GM19043 (cell line): ENCODE measurements at regions not wholly inside any gene's neighbourhood (a gene's known extent, or its start where the extent isn't known, plus 50 kb on each side); places are given as distances from the start of the nearest gene placed in this dataset.

Experiments
- ATAC-seq: cut with Tn5 transposase; IDR thresholded peaks from one replicate; pipeline ENCODE4 v1.9.1; 2021; ENCODE audit warnings: low read depth; ENCODE audit not compliant: unreplicated experiment

GRCh38 chr13:107531180-107531579 is 684.2 kb downstream of the LIG4 start:
- ATAC-seq = no peak

- no peak for ATAC-seq
Measured at GRCh38 chr13:107529035-107529434, 686.3 kb downstream of the LIG4 start.

DNA sequence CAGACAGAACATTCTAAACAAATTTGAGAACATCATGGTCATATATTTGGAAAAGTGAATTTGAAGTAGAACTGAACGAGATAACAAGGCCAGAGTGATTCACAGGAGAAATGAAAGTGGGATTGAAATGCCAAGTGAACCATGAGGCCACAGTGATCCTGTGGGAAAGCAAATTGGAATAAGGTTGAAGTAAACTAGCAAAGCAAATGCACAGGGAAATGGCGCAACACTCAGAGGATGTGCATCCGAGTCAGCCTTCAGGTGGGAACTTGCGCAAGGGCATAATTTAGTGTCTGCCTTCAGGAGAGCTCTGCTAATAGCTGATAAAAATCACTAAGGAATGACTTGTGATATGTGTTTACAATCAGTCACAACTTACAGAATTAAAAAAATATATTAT is 696.6 kb downstream of the LIG4 start:
- no peak for ATAC-seq

DNA sequence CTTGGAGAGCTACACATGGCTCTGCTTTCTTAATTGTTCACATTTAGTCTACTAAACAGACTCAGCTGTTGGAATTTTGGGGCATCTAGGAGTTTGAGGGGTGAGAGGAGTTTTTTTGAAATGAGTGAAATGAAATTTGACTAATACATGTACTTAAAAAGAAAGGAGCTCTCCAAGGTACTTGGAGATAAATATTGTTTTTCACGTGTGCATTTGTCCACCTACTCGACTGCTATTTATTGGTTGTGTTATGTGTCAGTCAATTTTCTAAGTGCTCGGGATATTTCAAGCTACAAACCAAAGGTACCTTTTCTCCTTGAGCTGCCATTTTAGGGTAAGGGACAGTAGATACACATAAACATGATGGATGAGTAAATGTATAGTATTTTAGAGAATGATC is 697.0 kb downstream of the LIG4 start:
- no peak for ATAC-seq

- ATAC-seq = no peak
Measured at GRCh38 chr13:107516517-107516916, 698.8 kb downstream of the LIG4 start.

- no peak for ATAC-seq
Measured at GRCh38 chr13:107512551-107512950, 702.8 kb downstream of the LIG4 start.

DNA sequence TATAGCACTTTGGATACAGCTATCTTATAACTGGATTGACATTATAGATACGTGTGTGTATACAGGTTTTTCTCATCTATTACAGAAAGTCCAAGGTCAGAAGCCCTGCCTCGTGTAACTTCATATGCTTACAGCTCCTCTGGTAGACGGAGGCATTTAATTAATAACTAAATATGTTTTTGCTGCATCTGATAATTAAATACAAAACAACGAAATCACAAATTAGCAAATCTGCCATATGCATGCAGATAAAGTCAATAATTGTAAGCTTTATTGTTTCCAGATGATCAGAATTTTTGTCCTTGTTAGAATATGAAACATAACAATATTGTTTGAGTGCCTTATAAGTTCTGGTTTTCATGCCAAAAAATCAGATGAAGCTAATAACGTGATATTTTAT is 717.7 kb downstream of the LIG4 start:
- no peak for ATAC-seq

GRCh38 chr13:107493266-107493665 is 722.1 kb downstream of the LIG4 start:
- ATAC-seq = no peak

DNA sequence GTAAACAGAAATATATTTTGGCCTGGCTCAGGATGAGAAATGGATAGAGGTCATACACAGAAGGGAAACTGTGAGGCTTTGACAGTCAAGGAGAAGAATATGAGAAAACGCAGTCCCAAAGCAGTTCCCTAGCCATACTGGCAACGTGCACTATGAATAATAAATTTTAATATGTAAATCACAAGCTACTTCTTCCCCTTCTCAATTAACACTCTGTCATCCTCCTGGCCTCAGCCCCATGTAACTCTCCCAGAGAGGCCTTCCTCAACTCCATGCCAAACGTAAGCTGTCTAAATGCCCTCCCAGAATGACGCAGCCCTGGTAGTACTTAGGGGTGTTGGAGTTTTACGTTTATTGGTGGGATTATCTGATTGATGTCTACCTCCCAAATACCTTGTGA is 732.6 kb downstream of the LIG4 start:
- no peak for ATAC-seq

- ATAC-seq = no peak
Measured at GRCh38 chr13:107480130-107480529, 735.2 kb downstream of the LIG4 start.

DNA sequence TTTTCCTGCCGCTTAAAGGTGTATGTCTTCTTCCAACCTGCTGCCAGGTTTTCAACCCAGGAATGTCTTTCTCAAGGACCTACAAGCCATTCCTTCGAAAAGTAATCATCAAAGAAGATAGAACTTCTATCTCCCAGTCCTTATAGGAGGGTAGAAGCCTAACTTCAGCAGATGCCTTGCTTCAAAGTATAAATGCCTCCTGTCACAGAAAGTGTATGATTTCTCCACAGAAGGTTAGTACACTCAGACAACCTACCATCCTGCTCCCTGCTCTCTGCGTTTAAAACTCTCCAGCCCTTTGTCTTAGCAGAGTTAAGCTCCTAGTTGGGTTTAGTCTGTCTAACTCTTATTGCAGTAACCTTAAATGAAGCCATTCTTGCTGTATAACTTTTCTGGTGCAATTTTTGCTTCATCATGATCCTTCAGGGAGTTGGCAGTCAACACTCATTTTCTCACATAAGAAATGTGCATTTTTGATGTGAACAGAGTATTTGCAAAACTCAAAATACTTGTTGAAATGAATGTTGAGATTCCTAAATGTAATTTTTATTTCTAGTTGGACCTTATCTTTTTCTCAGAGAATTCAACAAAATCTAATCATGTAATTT is 737.5 kb downstream of the LIG4 start:
- ATAC-seq = no peak

DNA sequence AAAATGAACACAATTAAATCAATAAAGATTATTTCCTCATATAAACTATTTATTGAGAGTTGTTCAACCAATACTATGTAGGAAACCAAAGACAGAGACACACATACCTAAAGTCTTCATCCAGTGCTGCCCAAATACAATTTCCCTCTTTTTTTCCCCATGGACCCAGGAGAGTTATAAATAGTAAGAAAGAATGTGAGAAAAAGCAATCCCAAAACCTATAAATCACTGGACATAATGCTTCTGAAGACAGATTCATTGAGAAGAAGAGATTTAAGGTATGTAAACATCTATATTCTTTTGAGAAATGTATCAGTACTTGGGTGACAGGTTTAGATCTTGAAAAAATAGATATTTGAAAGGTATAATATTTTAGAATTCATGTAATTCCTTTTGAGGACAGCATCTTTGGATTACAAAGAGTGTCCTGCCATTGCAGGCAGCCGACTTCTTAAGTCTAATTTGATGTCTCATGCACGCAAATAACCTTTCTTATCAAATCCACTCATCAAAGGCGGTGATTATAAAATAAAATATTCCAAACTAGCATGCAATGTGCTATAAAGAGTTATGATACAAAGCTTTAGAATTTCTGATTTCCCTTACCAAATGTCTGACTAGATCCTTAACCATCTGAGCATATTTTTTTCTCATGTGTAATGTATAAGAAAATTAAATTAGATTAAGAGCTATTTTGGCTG is 739.4 kb downstream of the LIG4 start:
- ATAC-seq = no peak

- no peak for ATAC-seq
Measured at GRCh38 chr13:107473253-107473652, 742.1 kb downstream of the LIG4 start.

DNA sequence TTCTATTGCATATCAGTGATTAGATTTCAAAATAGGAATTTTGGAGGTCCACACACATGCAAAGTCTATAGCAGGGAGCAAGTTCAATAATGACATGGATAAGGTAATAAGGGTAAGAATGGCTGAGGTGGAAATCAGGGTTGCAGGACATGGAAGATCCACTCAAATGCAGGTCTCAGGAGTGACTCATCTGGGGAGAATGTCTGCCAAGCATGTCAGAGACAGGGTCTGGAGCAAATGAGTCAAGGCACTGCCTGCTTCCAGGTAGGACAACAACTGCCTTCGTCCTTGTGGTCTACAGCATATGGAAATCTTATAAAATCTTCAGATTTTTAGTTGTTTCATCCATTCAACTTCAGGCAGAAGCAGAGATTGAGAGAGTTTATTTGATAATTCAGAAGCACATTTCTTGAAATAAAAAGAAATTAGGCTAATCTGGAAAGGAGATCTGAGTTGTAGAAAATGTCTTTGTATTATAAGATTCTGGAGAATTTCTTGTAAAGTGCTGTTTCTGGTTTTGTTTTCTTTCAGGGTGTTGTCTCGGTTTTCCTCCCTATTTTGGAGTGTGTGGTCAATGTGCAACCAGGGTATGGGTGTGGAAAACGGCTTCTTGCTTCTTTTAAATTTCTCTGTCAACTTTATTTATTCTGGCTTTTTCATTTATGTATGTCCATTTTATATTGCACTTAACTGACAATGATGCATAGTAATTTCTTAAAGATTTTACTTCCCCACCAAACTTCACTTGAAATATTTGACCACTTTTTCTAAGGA is 748.8 kb downstream of the LIG4 start:
- ATAC-seq = no peak

DNA sequence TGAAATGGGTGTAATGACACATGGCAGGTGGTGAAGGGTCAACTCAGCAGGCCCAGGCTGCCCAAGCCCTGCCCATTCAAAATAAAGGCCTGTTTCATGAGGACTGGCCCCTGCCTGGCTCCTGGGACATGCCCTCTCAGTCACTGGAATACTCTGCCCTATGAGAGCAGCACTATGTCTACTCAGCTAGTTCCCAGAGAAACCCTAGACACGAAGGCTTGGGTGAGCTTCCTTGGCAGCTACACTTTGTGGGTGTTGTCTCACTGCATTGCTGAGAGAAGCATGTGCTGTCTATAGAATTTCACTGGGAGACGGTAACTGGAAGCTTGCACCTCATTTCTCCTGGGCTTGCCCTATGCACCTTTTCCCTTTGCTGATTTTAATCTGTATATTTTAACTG is 752.8 kb downstream of the LIG4 start:
- no peak for ATAC-seq

- ATAC-seq = no peak
Measured at GRCh38 chr13:107461751-107462150, 753.6 kb downstream of the LIG4 start.

DNA sequence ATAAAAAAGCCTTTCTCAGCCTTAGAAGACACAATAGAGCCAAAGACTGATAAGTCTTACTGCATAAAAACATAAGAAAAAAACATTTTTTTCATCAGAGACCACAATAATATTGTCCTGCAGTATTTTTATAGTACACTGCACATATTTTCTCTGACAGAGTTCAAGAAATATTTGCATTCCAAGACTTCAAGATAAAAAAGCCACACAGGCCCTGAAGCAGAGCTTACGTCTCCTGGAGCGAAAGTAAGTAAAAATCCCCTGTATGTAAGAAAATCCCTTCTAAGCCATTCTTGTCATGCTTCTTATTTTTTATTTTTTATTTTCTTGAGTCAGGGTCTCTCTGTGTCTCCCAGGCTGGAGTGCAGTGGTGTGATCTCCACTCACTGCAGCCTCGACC is 755.9 kb downstream of the LIG4 start:
- no peak for ATAC-seq

GRCh38 chr13:107458269-107458668 is 757.1 kb downstream of the LIG4 start:
- no peak for ATAC-seq

- ATAC-seq = no peak
Measured at GRCh38 chr13:107457686-107458085, 757.6 kb downstream of the LIG4 start.

GRCh38 chr13:107456431-107456830 is 758.9 kb downstream of the LIG4 start:
- ATAC-seq = no peak

DNA sequence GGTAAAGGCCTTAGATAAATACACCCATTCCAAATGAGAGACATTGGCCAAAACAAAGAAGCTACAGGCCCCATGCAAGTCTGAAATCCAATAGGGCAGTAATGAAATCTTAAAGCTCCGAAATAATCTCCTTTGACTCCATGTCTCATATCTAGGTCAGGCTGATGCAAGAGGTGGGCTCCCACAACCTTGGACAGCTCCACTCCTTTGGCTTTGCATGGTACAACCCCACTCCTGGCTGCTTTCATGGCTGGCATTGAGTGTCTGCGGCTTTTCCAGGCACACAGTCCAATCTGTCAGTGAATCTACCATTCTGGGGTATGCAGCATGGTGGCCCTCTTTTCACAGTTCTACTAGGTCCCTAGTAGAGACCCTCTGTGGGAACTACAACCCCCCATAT is 762.5 kb downstream of the LIG4 start:
- no peak for ATAC-seq

DNA sequence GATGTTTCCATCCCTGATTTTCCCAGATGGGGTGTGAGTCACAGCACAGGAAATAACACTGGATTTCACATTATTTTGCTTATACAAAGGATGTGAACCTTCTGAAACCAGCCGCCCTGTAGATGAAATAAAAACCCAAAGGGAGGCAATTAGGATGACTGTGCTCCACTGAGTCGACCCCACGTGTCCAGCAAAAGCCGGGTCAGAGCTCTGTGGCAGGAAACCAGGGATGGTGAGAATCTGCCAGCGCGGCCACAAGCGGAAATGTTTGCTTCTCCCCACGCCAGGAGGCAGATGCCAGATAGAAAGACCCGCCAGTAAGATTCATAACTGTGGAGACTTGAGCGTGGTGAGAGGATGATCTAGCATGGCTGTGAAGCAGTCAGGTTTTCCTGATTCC is 764.4 kb downstream of the LIG4 start:
- no peak for ATAC-seq
